Loucy (cell line): ENCODE measurements at regions not wholly inside any gene's neighbourhood (a gene's known extent, or its start where the extent isn't known, plus 50 kb on each side); places are given as distances from the start of the nearest gene placed in this dataset.

Experiments used
- CTCF ChIP-seq: fragments of 200-600 bp; sonication (generic); conservative IDR thresholded peaks from 2 replicates; pipeline ENCODE4 v1.5.1; 2014; ENCODE audit warnings: mild to moderate bottlenecking, antibody characterized with exemption, low read length
- EZH2phosphoT487 ChIP-seq: fragments of 200-600 bp; IDR thresholded peaks from 2 replicates; pipeline ENCODE4 v1.6.1; 2018; ENCODE audit warnings: antibody characterized with exemption, mild to moderate bottlenecking, moderate library complexity, borderline replicate concordance

GRCh38 chr4:125131891-125132680, 182.7 kb upstream of the FAT4 start:
- TF ChIP-seq CTCF (no peak), EZH2phosphoT487 (no peak)
